Sigmoid colon (tissue), 4 donors: ENCODE measurements at regions not wholly inside any gene's neighbourhood (a gene's known extent, or its start where the extent isn't known, plus 50 kb on each side); places are given as distances from the start of the nearest gene placed in this dataset.

ENCODE experiments used
- CTCF ChIP-seq, 4 experiments: fragments of 450-650 bp in 3 of 4; fragments of 200-600 bp in 1 of 4; IDR thresholded peaks; one replicate each; pipeline ENCODE4 v1.5.1; 2016 to 2019; ENCODE audit warnings: antibody characterized with exemption in 4 of 4, mild to moderate bottlenecking in 3 of 4, moderate library complexity in 2 of 4
- EP300 ChIP-seq, 4 donors: sonication (generic); formaldehyde crosslinking; IDR thresholded peaks; one replicate each; pipeline ENCODE4 v1.6.1; 2017; ENCODE audit warnings: antibody characterized with exemption in 4 of 4

GRCh38 chr11:11732116-11732515 lies 109.7 kb upstream of the USP47 start:
- TF ChIP-seq CTCF (IDR thresholded peaks at IDR 0.05) (no peak), EP300 (IDR thresholded peaks at IDR 0.05) (no peak)
